AG09309 (cell line): ENCODE measurements at regions not wholly inside any gene's neighbourhood (a gene's known extent, or its start where the extent isn't known, plus 50 kb on each side); places are given as distances from the start of the nearest gene placed in this dataset.
A peak's percentile ranks its signal among the peaks of the same experiment; 100 is the strongest.
"Not testable (repeated sequence)": the region's sequence is repeated elsewhere in the genome, so short reads cannot be mapped to it uniquely, and the experiment has no call there.

Experiments
- DNase-seq: peaks from one replicate; pipeline ENCODE4 v3.0.0-alpha.2; 2010; ENCODE audit warnings: low read depth
- H3K4me3 ChIP-seq: 2 replicates; pipeline ENCODE4 v1.5.1; 2011; ENCODE audit warnings: mild to moderate bottlenecking, low read depth, low read length, moderate library complexity; ENCODE audit not compliant: control insufficient read depth
- CTCF ChIP-seq: IDR thresholded peaks from 2 replicates; pipeline ENCODE4 v1.5.1; 2011; ENCODE audit warnings: mild to moderate bottlenecking, low read depth, low read length, inconsistent platforms; ENCODE audit not compliant: insufficient read depth, control insufficient read depth; ENCODE audit errors: missing control alignments

GRCh38 chr17:21542991-21543390 lies 149.3 kb upstream of the KCNJ18 start:
- DNase-seq = no peak
- H3K4me3 ChIP-seq = no peak overlapping the region
- TF ChIP-seq CTCF = no peak

DNA sequence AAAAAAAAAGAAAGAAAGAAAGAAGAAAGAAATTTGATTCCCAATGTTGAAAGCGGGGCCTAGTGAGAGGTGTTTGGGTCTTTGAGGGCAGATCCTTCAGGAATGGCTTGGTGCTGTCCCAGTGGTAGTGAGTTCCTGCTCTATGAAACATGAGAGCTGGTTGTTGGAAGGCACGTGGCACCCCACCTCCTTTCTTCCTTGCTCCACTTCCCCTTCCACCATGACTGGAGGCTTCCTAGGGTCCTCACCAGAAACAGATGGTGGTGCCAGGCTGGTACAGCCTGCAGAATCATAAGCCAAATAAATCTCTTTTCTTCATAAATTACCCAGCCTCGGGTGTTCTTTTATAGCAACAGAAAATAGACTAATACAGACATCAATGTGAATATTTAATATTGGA lies 147.3 kb upstream of the KCNJ18 start:
- no peak overlapping the region for H3K4me3 ChIP-seq
- no peak for DNase-seq
- TF ChIP-seq CTCF = no peak

DNA sequence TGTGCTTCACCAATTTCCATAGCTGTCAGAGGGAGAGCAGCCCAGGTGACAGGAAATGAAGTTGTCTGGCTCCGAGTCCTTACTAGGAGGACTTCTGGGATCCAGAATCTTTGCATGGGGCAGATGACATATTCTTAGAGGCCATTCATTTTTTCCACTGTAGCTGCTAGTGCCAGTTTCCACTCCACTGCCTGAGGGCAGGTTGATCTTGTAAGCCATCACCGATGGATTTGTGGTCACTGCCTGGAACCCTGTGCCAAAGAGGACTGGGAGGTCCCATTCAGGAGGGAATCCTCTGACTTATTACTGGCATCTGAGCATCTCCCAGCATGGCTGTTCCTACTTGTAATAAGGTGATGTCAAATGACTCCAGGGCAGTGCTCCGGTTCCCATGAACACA lies 144.1 kb upstream of the KCNJ18 start:
- no peak for TF ChIP-seq CTCF
- no peak for DNase-seq
- no peak overlapping the region for H3K4me3 ChIP-seq

DNA sequence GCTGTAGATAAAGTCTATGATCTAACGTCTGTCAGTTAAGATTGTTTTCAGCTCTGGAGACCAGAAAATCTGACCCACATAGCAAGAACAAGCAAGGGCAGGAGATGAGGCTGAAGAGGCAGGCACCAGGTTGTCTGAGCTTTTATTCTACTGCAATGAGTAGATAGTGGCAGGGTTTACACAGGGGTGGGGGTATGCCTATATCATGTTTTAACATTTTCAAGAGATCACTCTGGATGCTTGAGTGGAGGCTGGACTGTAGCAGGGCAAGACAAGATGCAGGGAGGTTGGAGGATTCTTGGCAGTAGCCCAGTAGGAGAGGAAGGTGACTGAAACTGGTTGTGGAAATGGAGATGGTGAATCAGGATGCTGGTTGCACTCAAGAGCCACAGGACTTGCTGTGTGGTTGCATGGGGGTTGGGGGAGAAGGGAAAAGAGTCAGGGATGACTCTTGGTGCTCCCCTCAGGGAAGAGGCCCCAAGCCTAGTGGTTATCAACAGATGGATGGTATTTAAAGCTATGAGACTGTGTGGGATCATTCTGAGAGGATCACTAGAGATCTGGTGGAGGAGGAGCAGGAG lies 143.1 kb upstream of the KCNJ18 start:
- peak; percentile 27 for DNase-seq
- no peak for TF ChIP-seq CTCF
- H3K4me3 ChIP-seq = peak overlapping the region; percentile 33

- H3K4me3 ChIP-seq = peak overlapping the region; percentile 79
- peak; percentile 46 for DNase-seq
Observed at GRCh38 chr17:21550031-21550430, 142.3 kb upstream of the KCNJ18 start.

DNA sequence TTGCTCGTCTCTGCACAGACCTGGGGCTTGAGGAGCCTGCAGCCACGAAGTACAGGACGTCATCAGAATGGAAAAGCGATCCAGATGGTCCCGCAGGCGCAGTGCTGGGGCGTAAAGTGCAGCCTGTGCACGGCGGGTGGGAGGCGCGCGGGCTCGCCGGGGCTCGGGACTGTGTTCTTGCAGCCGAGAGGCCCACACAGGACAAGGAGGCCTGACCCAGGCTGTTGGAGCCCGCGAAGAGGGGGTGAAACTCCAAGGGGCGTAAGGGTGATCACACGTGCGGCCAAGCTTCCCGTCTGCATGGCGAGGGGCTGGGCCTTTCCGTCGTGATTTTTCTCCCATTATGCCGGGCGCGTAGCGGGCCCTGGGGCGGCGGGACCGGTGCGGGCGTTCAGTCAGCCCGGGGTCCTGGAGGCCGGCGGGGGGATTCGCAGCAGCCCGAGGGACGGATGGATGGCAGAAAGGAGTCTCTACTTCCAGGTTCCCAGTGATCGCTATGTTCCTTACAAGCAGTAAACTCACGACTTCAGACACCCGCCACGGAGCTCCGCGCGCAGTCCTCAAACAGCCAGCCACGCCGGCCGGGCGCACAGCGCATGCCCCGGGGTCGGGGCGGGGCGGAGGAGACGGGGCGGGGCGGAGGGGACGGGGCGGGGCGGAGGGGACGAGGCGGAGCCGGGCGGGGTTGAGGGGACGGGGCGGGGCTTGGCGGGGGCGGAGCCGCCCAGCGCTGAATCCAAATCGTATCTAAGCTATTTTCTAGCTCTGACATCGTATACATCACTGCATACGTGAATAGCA lies 141.0 kb upstream of the KCNJ18 start:
- peak overlapping the region; percentile 79 for H3K4me3 ChIP-seq
- no peak for TF ChIP-seq CTCF
- peak; percentile 63 for DNase-seq

GRCh38 chr17:21558921-21559320 lies 133.4 kb upstream of the KCNJ18 start:
- not testable (repeated sequence) for H3K4me3 ChIP-seq, DNase-seq
